ENCODE measurements at regions not wholly inside any gene's neighbourhood (a gene's known extent, or its start where the extent isn't known, plus 50 kb on each side); places are given as distances from the start of the nearest gene placed in this dataset.
A peak's percentile ranks its signal among the peaks of the same experiment; 100 is the strongest.
"Not testable (repeated sequence)": the region's sequence is repeated elsewhere in the genome, so short reads cannot be mapped to it uniquely, and the experiment has no call there.

DNA sequence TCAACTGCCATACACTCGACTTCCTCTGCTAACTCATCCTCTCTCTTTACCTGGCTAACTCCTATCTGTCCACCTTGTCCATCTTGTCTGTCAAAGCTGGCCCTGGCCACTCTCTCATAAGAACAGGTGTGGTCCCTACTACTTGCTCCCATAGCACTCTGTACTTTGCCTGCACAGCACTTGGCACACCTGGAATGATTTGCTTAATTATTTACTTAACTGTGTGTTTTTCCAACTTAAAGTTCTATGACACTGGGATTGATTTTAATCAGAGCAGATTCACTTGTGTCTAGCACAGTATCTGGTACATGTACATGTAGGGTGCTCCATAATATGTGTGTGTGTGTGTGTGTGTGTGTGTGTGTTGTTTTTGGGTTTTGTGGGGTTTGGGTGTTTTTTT lies 111.6 kb downstream of the ZNF281 start:
- Mint-ChIP-seq H3K36me3 (no peaks in the 10 kb centered on the region), H3K9me3 (no peaks in the 10 kb centered on the region), H3K27me3 (peaks cover 5% of the 10 kb centered on the region), H3K4me1 (ENCODE audit: low read depth) (peaks cover 9% of the 10 kb centered on the region), H3K4me3 (no peak overlapping the region), H3K27ac (no peak overlapping the region)
- no peak for DNase-seq
- ChIA-PET POLR2A (no interaction called here), CTCF (interaction anchor here (1.3 kb wide), 1 partner anchor 9 kb away, joined by 6 read pairs; no protein-coding TSS in a partner anchor)
- intact Hi-C loops (cut with micrococcal nuclease) = no loop called here

DNA sequence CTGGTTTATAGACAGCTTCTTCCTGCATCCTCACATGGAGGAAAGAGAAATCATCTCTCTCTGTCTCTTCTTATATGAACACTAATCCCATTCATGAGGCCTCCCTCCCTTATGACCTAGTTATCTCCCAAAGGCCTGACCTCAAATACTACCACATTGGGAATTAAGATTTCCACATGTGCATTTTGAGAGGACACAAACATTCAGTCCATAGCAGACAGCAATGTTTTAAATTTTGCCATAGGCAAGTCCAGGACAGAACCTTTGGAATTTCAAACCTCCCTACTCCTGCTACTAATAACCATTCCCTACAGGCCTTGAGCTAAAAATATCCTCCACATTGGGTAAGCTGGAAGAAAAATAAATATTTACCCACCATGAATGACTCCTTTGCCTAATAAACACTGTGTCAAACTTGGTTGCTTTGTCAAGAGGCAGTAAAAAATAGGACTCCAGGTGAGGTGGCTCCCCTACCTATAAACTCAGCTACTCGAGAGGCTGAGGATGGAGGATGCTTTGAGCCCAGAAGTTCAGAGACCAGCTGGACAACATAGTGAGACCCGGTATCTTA lies 113.7 kb downstream of the ZNF281 start:
- no peaks in the 10 kb centered on the region for H3K4me1 Mint-ChIP-seq (ENCODE audit: low read depth)

DNA sequence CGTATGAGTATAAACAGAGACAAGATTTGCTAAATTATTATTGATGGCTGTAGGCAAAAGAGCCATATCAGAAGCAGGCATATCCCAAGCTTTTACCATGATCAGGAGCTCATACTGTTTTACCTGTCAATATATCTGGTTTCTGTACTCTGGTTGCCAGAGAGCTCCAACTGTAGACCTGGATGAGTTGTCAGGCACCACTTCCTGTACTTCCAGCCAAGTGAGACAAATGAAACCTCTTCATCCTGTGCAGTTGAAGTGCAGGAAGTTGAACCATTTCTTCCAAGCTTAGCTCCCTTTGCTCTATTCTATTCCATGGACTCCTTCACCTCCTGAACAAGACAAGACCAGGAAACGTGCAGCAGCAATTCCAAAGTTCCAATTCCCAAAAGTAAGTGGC lies 115.6 kb downstream of the ZNF281 start:
- ChIA-PET CTCF (interaction anchor here (1.0 kb wide), 1 partner anchor 15 kb away, joined by 4 read pairs; no protein-coding TSS in a partner anchor), POLR2A (no interaction called here)
- intact Hi-C loops (cut with micrococcal nuclease) = no loop called here
- no peak overlapping the region for H3K4me3 Mint-ChIP-seq
- H3K27ac Mint-ChIP-seq = no peak overlapping the region
- H3K4me1 Mint-ChIP-seq (ENCODE audit: low read depth) = no peaks in the 10 kb centered on the region
- no peaks in the 10 kb centered on the region for H3K9me3 Mint-ChIP-seq
- no peak for DNase-seq
- H3K27me3 Mint-ChIP-seq = no peaks in the 10 kb centered on the region
- H3K36me3 Mint-ChIP-seq = no peaks in the 10 kb centered on the region

More for the DNA sequence above, 113.7 kb downstream of the ZNF281 start:
- intact Hi-C loops (cut with micrococcal nuclease) = no loop called here
- CTCF ChIA-PET = interaction anchor here (0.7 to 1.7 kb wide), 4 partner anchors 11 to 873 kb away, joined by 3 to 5 read pairs (median 3); no protein-coding TSS in a partner anchor
- Mint-ChIP-seq H3K36me3 (no peaks in the 10 kb centered on the region), H3K27me3 (no peaks in the 10 kb centered on the region), H3K9me3 (no peaks in the 10 kb centered on the region), H3K27ac (no peak overlapping the region), H3K4me3 (no peak overlapping the region)
- POLR2A ChIA-PET = no interaction called here
- DNase-seq = no peak

DNA sequence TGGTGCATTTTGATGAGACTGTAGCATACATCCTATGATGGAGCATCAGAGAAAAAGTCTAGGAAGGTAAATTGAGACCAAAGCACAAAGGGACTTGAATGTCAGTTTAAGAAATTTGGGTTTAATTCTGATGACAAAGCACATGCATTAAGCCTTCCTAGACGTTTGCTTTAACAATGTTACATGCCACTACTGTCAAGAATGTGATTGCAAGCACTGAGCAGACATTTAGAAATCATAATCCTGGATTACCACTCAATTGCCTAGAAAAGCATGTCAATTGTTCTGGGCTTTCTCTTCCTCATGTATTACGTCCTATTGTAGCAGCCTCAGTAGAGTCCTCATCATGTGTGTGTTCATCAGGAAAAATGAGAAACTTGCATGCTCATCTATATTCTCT lies 117.1 kb downstream of the ZNF281 start:
- intact Hi-C loops (cut with micrococcal nuclease) = no loop called here
- H3K36me3 Mint-ChIP-seq = no peaks in the 10 kb centered on the region
- no peak overlapping the region for H3K4me3 Mint-ChIP-seq
- H3K27me3 Mint-ChIP-seq = no peaks in the 10 kb centered on the region
- no peaks in the 10 kb centered on the region for H3K4me1 Mint-ChIP-seq (ENCODE audit: low read depth)
- no peak overlapping the region for H3K27ac Mint-ChIP-seq
- POLR2A ChIA-PET = no interaction called here
- no peak for DNase-seq
- CTCF ChIA-PET = no interaction called here
- no peaks in the 10 kb centered on the region for H3K9me3 Mint-ChIP-seq

DNA sequence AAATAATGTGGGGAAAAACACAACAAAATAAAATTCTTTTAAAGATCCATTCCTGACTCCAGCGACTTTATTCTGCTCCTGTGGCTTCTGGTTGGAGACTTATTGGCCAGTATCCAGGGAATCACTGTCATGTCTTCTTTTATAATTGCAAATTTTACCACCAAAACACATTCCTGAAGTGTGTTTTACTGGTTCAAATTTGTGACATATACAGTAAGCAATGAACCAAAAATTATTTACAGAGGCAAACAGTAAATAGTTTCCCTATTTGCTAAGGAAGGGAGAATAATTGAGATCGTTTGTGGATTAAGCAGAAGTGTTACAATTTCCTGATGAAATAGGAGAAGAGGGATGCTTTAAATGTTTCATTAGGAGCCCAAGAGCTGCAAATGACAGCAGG lies 118.7 kb downstream of the ZNF281 start:
- ChIA-PET CTCF (interaction anchor here (1.3 to 1.5 kb wide), 2 partner anchors 17 to 198 kb away, joined by 3 to 4 read pairs; no protein-coding TSS in a partner anchor), POLR2A (no interaction called here)
- no peak overlapping the region for H3K27ac Mint-ChIP-seq
- H3K36me3 Mint-ChIP-seq = no peaks in the 10 kb centered on the region
- H3K4me3 Mint-ChIP-seq = no peak overlapping the region
- DNase-seq = no peak
- no peaks in the 10 kb centered on the region for H3K9me3 Mint-ChIP-seq
- intact Hi-C loops (cut with micrococcal nuclease) = no loop called here
- H3K4me1 Mint-ChIP-seq (ENCODE audit: low read depth) = no peaks in the 10 kb centered on the region
- no peaks in the 10 kb centered on the region for H3K27me3 Mint-ChIP-seq

DNA sequence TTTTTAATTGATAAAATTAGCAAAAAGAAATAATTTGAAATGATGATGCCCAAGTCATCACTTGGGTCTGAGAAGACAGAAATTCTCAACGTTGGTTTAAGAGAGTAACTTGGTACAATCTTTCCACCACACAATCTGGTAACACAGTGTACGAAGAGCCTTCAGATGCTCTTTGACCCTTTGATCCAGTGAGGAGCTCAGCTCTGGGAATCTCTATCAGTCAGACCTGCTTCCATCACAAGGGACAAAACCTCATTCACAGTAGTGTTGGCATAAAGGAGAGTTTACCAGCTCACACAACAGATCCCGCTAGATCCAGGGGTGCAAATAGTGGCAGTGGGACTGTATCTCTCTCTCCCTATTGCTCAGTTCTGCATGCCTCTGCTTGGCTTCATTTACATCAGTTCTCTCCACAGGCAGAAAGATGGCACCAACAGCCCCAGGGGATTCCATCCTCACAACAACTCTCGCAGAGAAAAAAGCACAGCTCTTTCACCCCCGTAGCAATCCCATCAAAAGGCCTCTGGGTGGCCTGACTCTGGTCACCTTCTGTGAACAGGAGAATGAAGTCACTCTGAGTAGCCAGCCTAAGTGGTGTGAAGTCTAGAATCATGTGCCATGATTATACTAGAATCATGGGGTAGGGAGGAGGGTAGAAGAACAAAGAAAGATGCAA lies 119.7 kb downstream of the ZNF281 start:
- no peak overlapping the region for H3K27ac Mint-ChIP-seq
- DNase-seq = no peak
- intact Hi-C loops (cut with micrococcal nuclease) = no loop called here
- ChIA-PET CTCF (interaction anchor here (0.8 to 1.5 kb wide), 4 partner anchors 10 to 199 kb away, joined by 3 to 4 read pairs (median 3); no protein-coding TSS in a partner anchor), POLR2A (no interaction called here)
- H3K36me3 Mint-ChIP-seq = no peaks in the 10 kb centered on the region
- H3K9me3 Mint-ChIP-seq = no peaks in the 10 kb centered on the region
- no peaks in the 10 kb centered on the region for H3K4me1 Mint-ChIP-seq (ENCODE audit: low read depth)
- H3K4me3 Mint-ChIP-seq = no peak overlapping the region
- no peaks in the 10 kb centered on the region for H3K27me3 Mint-ChIP-seq

DNA sequence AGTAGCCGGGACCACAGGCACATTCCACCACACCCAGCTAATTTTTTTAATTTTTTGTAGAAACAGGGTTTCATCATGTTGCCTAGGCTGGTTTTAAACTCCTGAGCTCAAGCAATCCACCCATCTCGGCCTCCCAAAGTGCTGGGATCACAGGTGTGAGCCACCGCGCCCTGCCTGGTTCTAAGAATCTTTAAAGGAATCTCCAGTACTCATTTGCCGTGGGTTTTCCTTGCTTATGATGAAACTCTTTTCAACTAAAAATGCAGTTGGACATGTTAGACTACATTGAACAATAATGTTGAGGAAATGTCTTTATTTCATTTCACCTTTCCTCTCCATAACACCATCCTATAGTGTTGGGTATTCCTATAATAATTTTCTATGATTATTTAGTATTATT lies 121.6 kb downstream of the ZNF281 start:
- Mint-ChIP-seq H3K4me3 (no peak overlapping the region), H3K36me3 (no peaks in the 10 kb centered on the region), H3K9me3 (no peaks in the 10 kb centered on the region), H3K27ac (no peak overlapping the region), H3K27me3 (no peaks in the 10 kb centered on the region), H3K4me1 (ENCODE audit: low read depth) (no peaks in the 10 kb centered on the region)
- DNase-seq = no peak
- intact Hi-C loops (cut with micrococcal nuclease) = no loop called here
- ChIA-PET CTCF (no interaction called here), POLR2A (no interaction called here)

DNA sequence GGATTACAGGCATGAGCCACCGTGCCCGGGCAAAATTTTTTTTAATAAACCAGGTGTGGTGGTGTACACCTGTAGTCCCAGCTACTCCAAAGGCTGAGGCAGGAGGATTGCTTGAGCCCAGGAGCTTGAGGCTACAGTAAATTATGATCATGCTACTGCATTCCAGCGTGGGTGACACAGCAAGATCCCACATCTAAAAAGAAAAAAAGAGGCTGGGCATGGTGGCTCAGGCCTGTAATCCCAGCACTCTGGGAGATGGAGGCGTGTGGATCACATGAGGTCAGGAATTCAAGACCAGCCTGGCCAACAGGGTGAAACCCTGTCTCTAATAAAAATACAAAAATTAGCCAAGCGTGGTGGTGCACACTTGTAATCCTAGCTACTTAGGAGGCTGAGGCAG lies 125.6 kb downstream of the ZNF281 start:
- CTCF ChIA-PET; H3K9me3 Mint-ChIP-seq; DNase-seq; H3K27ac Mint-ChIP-seq; intact Hi-C loops (cut with micrococcal nuclease); H3K4me3 Mint-ChIP-seq; H3K4me1 Mint-ChIP-seq (ENCODE audit: low read depth); H3K36me3 Mint-ChIP-seq; H3K27me3 Mint-ChIP-seq; POLR2A ChIA-PET: not testable (repeated sequence)

DNA sequence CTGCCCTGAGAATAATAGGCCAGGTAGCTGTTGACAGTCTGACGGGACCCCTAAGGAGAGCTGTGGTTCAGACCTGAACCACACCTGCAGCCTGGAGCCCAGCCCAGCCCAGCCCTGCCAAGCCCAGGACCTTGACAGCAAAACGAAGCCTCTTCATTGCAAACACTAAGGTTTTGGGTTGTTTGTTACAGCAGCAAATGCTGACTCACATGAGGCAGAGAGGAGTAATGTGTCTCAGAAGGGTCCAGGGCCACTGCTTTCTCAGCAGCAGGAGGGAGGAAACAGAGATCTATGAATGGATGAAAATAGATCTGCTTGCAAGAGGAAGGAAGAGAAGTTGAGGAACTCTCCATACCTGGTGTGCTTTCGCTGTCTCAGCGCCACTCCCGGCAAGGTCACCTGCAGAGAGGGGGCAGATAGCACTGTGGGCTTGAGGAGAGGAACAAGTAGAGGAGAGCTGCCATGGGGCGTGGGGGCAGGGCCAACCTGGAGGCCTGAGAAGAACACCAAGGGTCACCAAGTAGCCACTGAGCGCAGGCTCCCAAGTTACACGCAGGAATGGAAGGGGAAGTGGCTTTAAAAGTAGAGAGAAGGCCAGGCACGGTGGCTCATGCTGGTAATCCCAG lies 127.2 kb downstream of the ZNF281 start:
- Mint-ChIP-seq H3K36me3 (no peaks in the 10 kb centered on the region), H3K27ac (no peak overlapping the region), H3K27me3 (no peaks in the 10 kb centered on the region), H3K4me3 (no peak overlapping the region), H3K9me3 (no peaks in the 10 kb centered on the region), H3K4me1 (ENCODE audit: low read depth) (no peaks in the 10 kb centered on the region)
- ChIA-PET POLR2A (no interaction called here), CTCF (interaction anchor here (1.0 kb wide), 1 partner anchor 206 kb away, joined by 3 read pairs; no protein-coding TSS in a partner anchor)
- DNase-seq = no peak
- intact Hi-C loops (cut with micrococcal nuclease) = no loop called here

DNA sequence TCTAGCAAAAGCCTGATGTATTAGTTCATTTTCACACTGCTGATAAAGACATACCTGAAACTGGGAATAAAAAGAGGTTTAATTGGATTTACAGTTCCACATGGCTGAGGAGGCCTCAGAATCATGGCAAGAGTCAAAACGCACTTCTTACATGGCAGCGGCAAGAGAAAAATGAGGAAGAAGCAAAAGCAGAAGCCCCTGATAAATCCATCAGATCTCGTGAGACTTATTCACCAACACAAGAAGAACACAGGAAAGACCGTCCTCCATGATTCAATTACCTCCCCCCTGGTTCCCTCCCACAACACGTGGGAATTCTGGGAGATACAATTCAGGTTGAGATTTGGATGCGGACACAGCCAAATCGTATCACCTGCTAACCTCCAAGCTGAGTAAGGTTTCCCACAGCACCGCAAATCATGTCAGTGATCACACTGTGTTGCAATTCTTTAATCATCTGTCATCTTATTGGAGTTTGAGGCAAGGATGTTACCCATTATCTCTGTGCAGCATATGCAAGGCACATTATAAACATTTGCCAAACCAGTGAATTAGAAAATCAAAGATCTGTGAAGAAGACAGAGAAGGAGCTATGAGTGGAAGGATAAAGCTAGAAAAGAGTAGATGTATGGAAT lies 128.5 kb downstream of the ZNF281 start:
- Mint-ChIP-seq H3K9me3 (no peaks in the 10 kb centered on the region), H3K27me3 (no peaks in the 10 kb centered on the region), H3K4me3 (no peak overlapping the region), H3K27ac (no peak overlapping the region), H3K36me3 (no peaks in the 10 kb centered on the region), H3K4me1 (ENCODE audit: low read depth) (no peaks in the 10 kb centered on the region)
- CTCF ChIA-PET = interaction anchor here (1.2 to 3.5 kb wide), 2 partner anchors 207 to 254 kb away, joined by 3 to 26 read pairs; no protein-coding TSS in a partner anchor
- intact Hi-C loops (cut with micrococcal nuclease) = loop anchor here (2.0 kb wide), 1 partner anchor 25 kb away; no protein-coding TSS in a partner anchor
- no peak for DNase-seq
- POLR2A ChIA-PET = no interaction called here

DNA sequence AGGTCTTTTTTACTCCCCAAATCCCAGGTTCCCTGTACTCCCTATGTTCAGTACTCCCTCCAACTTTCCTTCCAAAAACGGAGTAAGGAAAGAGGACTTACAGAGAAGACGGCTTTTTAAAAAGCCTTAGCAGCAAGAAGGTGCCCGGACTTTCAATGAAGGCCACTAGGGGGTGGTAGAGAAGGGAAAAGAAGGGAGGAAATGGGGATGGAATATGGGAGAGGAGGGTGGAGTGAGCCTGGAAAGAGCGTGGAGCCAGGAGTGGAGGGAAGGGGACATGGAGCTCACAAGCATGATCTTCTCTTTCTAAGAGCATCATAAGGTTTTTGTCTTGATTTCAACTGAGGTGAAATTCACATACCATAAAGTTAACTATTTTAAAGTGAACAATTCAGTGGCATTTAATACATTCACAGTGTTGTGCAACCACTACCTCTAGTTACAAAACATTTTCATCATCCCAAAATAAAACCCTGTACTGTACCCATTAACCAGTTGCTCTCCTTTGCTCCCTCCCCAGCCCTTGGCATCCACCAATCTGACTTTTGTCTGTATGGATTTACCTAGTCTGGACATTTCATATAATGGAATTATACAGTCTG lies 129.9 kb downstream of the ZNF281 start:
- CTCF ChIA-PET = interaction anchor here (0.6 to 3.5 kb wide), 18 partner anchors 11 to 592 kb away, joined by 3 to 26 read pairs (median 4); no protein-coding TSS in a partner anchor
- Mint-ChIP-seq H3K9me3 (no peaks in the 10 kb centered on the region), H3K4me1 (ENCODE audit: low read depth) (no peaks in the 10 kb centered on the region), H3K4me3 (no peak overlapping the region), H3K36me3 (no peaks in the 10 kb centered on the region), H3K27me3 (no peaks in the 10 kb centered on the region), H3K27ac (no peak overlapping the region)
- intact Hi-C loops (cut with micrococcal nuclease) = loop anchor here (1.0 to 10.0 kb wide), 4 partner anchors 27 to 595 kb away; no protein-coding TSS in a partner anchor
- DNase-seq = peak; percentile 40
- POLR2A ChIA-PET = no interaction called here

Data from activated CD4-positive, alpha-beta memory T cell treated with anti-CD3 and anti-CD28 coated beads for 36 hours (primary cell).